LoVo (cell line): ENCODE measurements at regions not wholly inside any gene's neighbourhood (a gene's known extent, or its start where the extent isn't known, plus 50 kb on each side); places are given as distances from the start of the nearest gene placed in this dataset.

Source experiments
- DNase-seq: peaks from one replicate; pipeline ENCODE4 v3.0.0-alpha.2; 2016; ENCODE audit warnings: low spot score

- no peak for DNase-seq
Observed at GRCh38 chr6:77073410-77073760, 389.9 kb downstream of the HTR1B start.

GRCh38 chr6:77072694-77073409, 390.4 kb downstream of the HTR1B start:
- no peak for DNase-seq

GRCh38 chr6:77063494-77063893, 399.8 kb downstream of the HTR1B start:
- no peak for DNase-seq

- DNase-seq, result no peak
Observed at GRCh38 chr6:77055711-77056110, 407.6 kb downstream of the HTR1B start.

GRCh38 chr6:77040568-77041195, 422.6 kb downstream of the HTR1B start:
- no peak for DNase-seq

- DNase-seq, result no peak
Observed at GRCh38 chr6:77038807-77039206, 424.5 kb downstream of the HTR1B start.

- no peak for DNase-seq
Observed at GRCh38 chr6:77037439-77037838, 425.9 kb downstream of the HTR1B start.

GRCh38 chr6:77036400-77036799, 426.9 kb downstream of the HTR1B start:
- no peak for DNase-seq

- DNase-seq, result peak; percentile 4
Observed at GRCh38 chr6:77034161-77034560, 429.1 kb downstream of the HTR1B start.

GRCh38 chr6:77030929-77031674, 432.2 kb downstream of the HTR1B start:
- no peak for DNase-seq

GRCh38 chr6:77026341-77026740, 436.9 kb downstream of the HTR1B start:
- no peak for DNase-seq

- no peak for DNase-seq
Observed at GRCh38 chr6:77025736-77026223, 437.5 kb downstream of the HTR1B start.

GRCh38 chr6:77021778-77022177, 441.5 kb downstream of the HTR1B start:
- DNase-seq, result no peak

- DNase-seq, result no peak
Observed at GRCh38 chr6:77021232-77021631, 442.1 kb downstream of the HTR1B start.

- no peak for DNase-seq
Observed at GRCh38 chr6:77019081-77019480, 444.2 kb downstream of the HTR1B start.

- no peak for DNase-seq
Observed at GRCh38 chr6:77017537-77017936, 445.8 kb downstream of the HTR1B start.

GRCh38 chr6:77015350-77015749, 447.9 kb downstream of the HTR1B start:
- no peak for DNase-seq

- DNase-seq, result no peak
Observed at GRCh38 chr6:77011929-77012545, 451.3 kb downstream of the HTR1B start.

- no peak for DNase-seq
Observed at GRCh38 chr6:77010931-77011542, 452.3 kb downstream of the HTR1B start.

- no peak for DNase-seq
Observed at GRCh38 chr6:76992553-76992952, 470.7 kb downstream of the HTR1B start.

- DNase-seq, result no peak
Observed at GRCh38 chr6:76984572-76984971, 478.7 kb downstream of the HTR1B start.
